HG02588 (cell line): ENCODE measurements at regions not wholly inside any gene's neighbourhood (a gene's known extent, or its start where the extent isn't known, plus 50 kb on each side); places are given as distances from the start of the nearest gene placed in this dataset.

Experiments
- ATAC-seq: cut with Tn5 transposase; IDR thresholded peaks from one replicate; pipeline ENCODE4 v1.9.1; 2021; ENCODE audit warnings: mild to moderate bottlenecking, moderate library complexity; ENCODE audit not compliant: unreplicated experiment

GRCh38 chr3:95401693-95402092, 1338.8 kb downstream of the NSUN3 start:
- no peak for ATAC-seq

GRCh38 chr3:95407709-95408463, 1345.0 kb downstream of the NSUN3 start:
- ATAC-seq, result no peak

GRCh38 chr3:95408464-95408862, 1345.6 kb downstream of the NSUN3 start:
- ATAC-seq, result no peak

- no peak for ATAC-seq
Observed at GRCh38 chr3:95418251-95418650, 1355.4 kb downstream of the NSUN3 start.

- no peak for ATAC-seq
Observed at GRCh38 chr3:95424279-95424678, 1361.4 kb downstream of the NSUN3 start.

- no peak for ATAC-seq
Observed at GRCh38 chr3:95434491-95434890, 1371.6 kb downstream of the NSUN3 start.

- no peak for ATAC-seq
Observed at GRCh38 chr3:95437409-95437808, 1374.5 kb downstream of the NSUN3 start.

- no peak for ATAC-seq
Observed at GRCh38 chr3:95438274-95438673, 1375.4 kb downstream of the NSUN3 start.

- no peak for ATAC-seq
Observed at GRCh38 chr3:95442766-95443165, 1371.6 kb upstream of the EPHA6 start.

- no peak for ATAC-seq
Observed at GRCh38 chr3:95449841-95450240, 1364.6 kb upstream of the EPHA6 start.

- no peak for ATAC-seq
Observed at GRCh38 chr3:95453242-95453641, 1361.2 kb upstream of the EPHA6 start.

- no peak for ATAC-seq
Observed at GRCh38 chr3:95456835-95457234, 1357.6 kb upstream of the EPHA6 start.

- ATAC-seq, result no peak
Observed at GRCh38 chr3:95459706-95460105, 1354.7 kb upstream of the EPHA6 start.

- ATAC-seq, result no peak
Observed at GRCh38 chr3:95460274-95460673, 1354.1 kb upstream of the EPHA6 start.

GRCh38 chr3:95462161-95462560, 1352.2 kb upstream of the EPHA6 start:
- no peak for ATAC-seq

- ATAC-seq, result no peak
Observed at GRCh38 chr3:95464346-95464745, 1350.0 kb upstream of the EPHA6 start.

GRCh38 chr3:95468331-95468730, 1346.1 kb upstream of the EPHA6 start:
- no peak for ATAC-seq

GRCh38 chr3:95474338-95474737, 1340.1 kb upstream of the EPHA6 start:
- ATAC-seq, result no peak

- ATAC-seq, result no peak
Observed at GRCh38 chr3:95476534-95476933, 1337.9 kb upstream of the EPHA6 start.

GRCh38 chr3:95506174-95506573, 1308.2 kb upstream of the EPHA6 start:
- ATAC-seq, result no peak

- no peak for ATAC-seq
Observed at GRCh38 chr3:95508124-95508523, 1306.3 kb upstream of the EPHA6 start.

- ATAC-seq, result no peak
Observed at GRCh38 chr3:95511828-95512227, 1302.6 kb upstream of the EPHA6 start.

GRCh38 chr3:95514260-95514659, 1300.1 kb upstream of the EPHA6 start:
- no peak for ATAC-seq
